RCC 7860 (cell line): ENCODE measurements at regions not wholly inside any gene's neighbourhood (a gene's known extent, or its start where the extent isn't known, plus 50 kb on each side); places are given as distances from the start of the nearest gene placed in this dataset.
"Not testable (repeated sequence)": the region's sequence is repeated elsewhere in the genome, so short reads cannot be mapped to it uniquely, and the experiment has no call there.

ENCODE experiments used
- DNase-seq: peaks from one replicate; pipeline ENCODE4 v3.0.0-alpha.2; 2015; ENCODE audit warnings: low spot score
- FAIRE-seq: peaks from 2 replicates; lab custom pipeline; 2012; peaks lifted over from hg19 to GRCh38; lab: Jason Lieb, UNC

GRCh38 chr13:73657821-73658540 lies 476.2 kb downstream of the KLF12 start:
- FAIRE-seq (no peak), DNase-seq (no peak)

GRCh38 chr13:73656863-73657262 lies 477.3 kb downstream of the KLF12 start:
- DNase-seq (no peak), FAIRE-seq (no peak)

GRCh38 chr13:73653688-73654087 lies 480.5 kb downstream of the KLF12 start:
- FAIRE-seq = no peak
- no peak for DNase-seq

GRCh38 chr13:73647417-73647816 lies 486.8 kb downstream of the KLF12 start:
- FAIRE-seq (no peak), DNase-seq (no peak)

- FAIRE-seq, DNase-seq: not testable (repeated sequence)
Observed at GRCh38 chr13:73640476-73641179, 493.6 kb downstream of the KLF12 start.

- DNase-seq = no peak
- no peak for FAIRE-seq
Observed at GRCh38 chr13:73635166-73635787, 498.9 kb downstream of the KLF12 start.

- no peak for DNase-seq
- FAIRE-seq = no peak
Observed at GRCh38 chr13:73633817-73634460, 500.3 kb downstream of the KLF12 start.

GRCh38 chr13:73631411-73631810 lies 502.8 kb downstream of the KLF12 start:
- FAIRE-seq (no peak), DNase-seq (no peak)

GRCh38 chr13:73625562-73626339 lies 508.5 kb downstream of the KLF12 start:
- FAIRE-seq = no peak
- DNase-seq = no peak

- FAIRE-seq = no peak
- DNase-seq = no peak
Observed at GRCh38 chr13:73623281-73623680, 510.9 kb downstream of the KLF12 start.

- no peak for DNase-seq
- no peak for FAIRE-seq
Observed at GRCh38 chr13:73622381-73622780, 511.8 kb downstream of the KLF12 start.

- DNase-seq = no peak
- FAIRE-seq = no peak
Observed at GRCh38 chr13:73618275-73618865, 515.8 kb downstream of the KLF12 start.

- no peak for FAIRE-seq
- no peak for DNase-seq
Observed at GRCh38 chr13:73616861-73617260, 517.3 kb downstream of the KLF12 start.

GRCh38 chr13:73610799-73611592 lies 523.2 kb downstream of the KLF12 start:
- FAIRE-seq (no peak), DNase-seq (no peak)

- DNase-seq = no peak
Observed at GRCh38 chr13:73608711-73609485, 525.3 kb downstream of the KLF12 start.

GRCh38 chr13:73608157-73608516 lies 526.1 kb downstream of the KLF12 start:
- DNase-seq (no peak), FAIRE-seq (no peak)

More at GRCh38 chr13:73608711-73609485, 525.3 kb downstream of the KLF12 start:
- FAIRE-seq = no peak

GRCh38 chr13:73607489-73608156 lies 526.6 kb downstream of the KLF12 start:
- FAIRE-seq = no peak
- no peak for DNase-seq

- no peak for FAIRE-seq
- no peak for DNase-seq
Observed at GRCh38 chr13:73603646-73604045, 530.6 kb downstream of the KLF12 start.
